GM12878 (cell line): ENCODE measurements at regions not wholly inside any gene's neighbourhood (a gene's known extent, or its start where the extent isn't known, plus 50 kb on each side); places are given as distances from the start of the nearest gene placed in this dataset.

ENCODE experiments used
- ATAC-seq: fragments of 200-7000 bp; cut with Tn5 transposase; 3 replicates; pipeline ENCODE4 v1.9.1; 2020; ENCODE audit warnings: mild to moderate bottlenecking, moderate library complexity
- BruUV-seq: library from RNA; stranded (reverse); fragments of 400-500 nt; replicated peaks from 2 replicates; lab custom pipeline; 2021; lab: Mats Ljungman, UMichigan
- CTCF ChIA-PET: fragments of 300-600 bp; sonication (Branson Sonifier 250); formaldehyde crosslinking; extraction: SDS; loops from one replicate; lab custom pipeline; 2021; ENCODE audit warnings: inconsistent platforms; lab: Yijun Ruan, JAX
- POLR2A ChIA-PET: fragments of 350-600 bp; formaldehyde crosslinking; extraction: SDS; loops from one replicate; lab custom pipeline; 2021; ENCODE audit warnings: inconsistent platforms; lab: Charles Lee
- RAD21 ChIA-PET: fragments of 300-600 bp; sonication (Branson Sonifier 250); formaldehyde crosslinking; loops from one replicate; lab custom pipeline; 2023; ENCODE audit warnings: antibody characterized with exemption; ENCODE audit not compliant: unreplicated experiment; lab: Charles Lee
- SMC1A ChIA-PET: fragments of 300-600 bp; sonication (Branson Sonifier 250); formaldehyde crosslinking; loops from one replicate; lab custom pipeline; 2023; ENCODE audit not compliant: unreplicated experiment, uncharacterized antibody; lab: Charles Lee
- DNase-seq: peaks from one replicate; pipeline ENCODE4 v3.0.0-alpha.2; 2011; ENCODE audit warnings: low read depth, low spot score
- FAIRE-seq: peaks from 3 replicates; lab custom pipeline; 2011; peaks lifted over from hg19 to GRCh38; lab: Jason Lieb, UNC
- H2AFZ ChIP-seq: 2 replicates; pipeline ENCODE4 v1.6.0; 2011; ENCODE audit warnings: low read depth, low read length, control low read depth; ENCODE audit not compliant: control insufficient read depth
- H3K27ac ChIP-seq: 2 replicates; pipeline ENCODE4 v1.5.1; 2011; ENCODE audit warnings: control low read depth; ENCODE audit not compliant: control insufficient read depth, insufficient read depth
- H3K27me3 ChIP-seq, 2 experiments: replicated peaks in 1 of 2; 2 replicates each; pipeline versions ENCODE4 v1.6.0 to v1.6.1; 2011; ENCODE audit warnings: low read length in 1 of 2; ENCODE audit not compliant: control insufficient read depth in 2 of 2, insufficient read depth in 2 of 2
- H3K36me3 ChIP-seq, 2 experiments: 2 replicates each; pipeline ENCODE4 v1.5.1; 2011; ENCODE audit warnings: low read length in 1 of 2; ENCODE audit not compliant: control insufficient read depth in 2 of 2, insufficient read depth in 2 of 2
- H3K4me1 ChIP-seq: 2 replicates; pipeline ENCODE4 v1.6.1; 2011; ENCODE audit warnings: mild to moderate bottlenecking, low read length, moderate library complexity, mixed read lengths; ENCODE audit not compliant: control insufficient read depth, insufficient read depth
- H3K4me2 ChIP-seq: 2 replicates; pipeline ENCODE4 v1.6.0; 2011; ENCODE audit warnings: control low read depth; ENCODE audit not compliant: control insufficient read depth, insufficient read depth
- H3K4me3 ChIP-seq: fragments of 200-600 bp; sonication (generic); 2 replicates; pipeline ENCODE4 v1.5.1; 2016
- H3K79me2 ChIP-seq: 2 replicates; pipeline ENCODE4 v1.6.0; 2011; ENCODE audit warnings: low read length; ENCODE audit not compliant: control insufficient read depth, insufficient read depth
- H3K9ac ChIP-seq: 2 replicates; pipeline ENCODE4 v1.8.0; 2011; ENCODE audit warnings: low read length, control low read depth, mixed read lengths; ENCODE audit not compliant: control insufficient read depth, insufficient read depth
- H3K9me3 ChIP-seq: replicated peaks from 3 replicates; pipeline ENCODE4 v1.5.1; 2011; ENCODE audit warnings: mild to moderate bottlenecking, low read length; ENCODE audit not compliant: control insufficient read depth, insufficient read depth
- H4K20me1 ChIP-seq: 2 replicates; pipeline ENCODE4 v1.6.0; 2011; ENCODE audit not compliant: control insufficient read depth, insufficient read depth
- CBFB ChIP-seq: IDR thresholded peaks from 2 replicates; pipeline ENCODE4 v1.6.1; 2016; ENCODE audit warnings: antibody characterized with exemption, low read depth
- CHD1 ChIP-seq: IDR thresholded peaks from 2 replicates; pipeline ENCODE4 v1.6.1; 2012; ENCODE audit warnings: low read depth, low read length, improper control_type of control experiment
- FOS ChIP-seq: IDR thresholded peaks from 3 replicates; pipeline ENCODE4 v1.6.1; 2011; ENCODE audit warnings: borderline replicate concordance; ENCODE audit not compliant: insufficient read length; ENCODE audit errors: extremely low read depth
- HDAC2 ChIP-seq: fragments of 200-600 bp; sonication (generic); IDR thresholded peaks from 2 replicates; pipeline ENCODE4 v1.6.1; 2017
- IRF4 ChIP-seq: IDR thresholded peaks from 2 replicates; pipeline ENCODE4 v1.6.1; 2011; ENCODE audit warnings: low read depth, low read length
- POU2F2 ChIP-seq: IDR thresholded peaks from 3 replicates; pipeline ENCODE4 v1.6.1; 2011; ENCODE audit warnings: low read depth, mild to moderate bottlenecking, low read length, borderline replicate concordance
- RCOR1 ChIP-seq: conservative IDR thresholded peaks from 2 replicates; pipeline ENCODE4 v1.6.1; 2012; ENCODE audit warnings: low read depth, low read length, improper control_type of control experiment
- RELB ChIP-seq: fragments of 450-650 bp; IDR thresholded peaks from 2 replicates; pipeline ENCODE4 v1.6.1; 2017; ENCODE audit warnings: low read depth, mild to moderate bottlenecking, moderate library complexity
- SIN3A ChIP-seq: IDR thresholded peaks from 2 replicates; pipeline ENCODE4 v1.6.1; 2012; ENCODE audit warnings: low read depth, low read length, improper control_type of control experiment
- ZNF274 ChIP-seq: IDR thresholded peaks from one replicate; pipeline ENCODE4 v1.8.0; 2011; ENCODE audit not compliant: insufficient read length, insufficient read depth
- ZZZ3 ChIP-seq: IDR thresholded peaks from 2 replicates; pipeline ENCODE4 v1.6.1; 2011; ENCODE audit warnings: low read depth; ENCODE audit not compliant: control insufficient read depth, insufficient read length
- in situ Hi-C: fragments of 300-500 bp; cut with MboI; formaldehyde crosslinking; loops from 9 replicates; pipeline ENCODE4 v1.14.3; 2018; ENCODE audit warnings: mixed read lengths
- intact Hi-C: fragments of 100-400 bp; cut with micrococcal nuclease; formaldehyde crosslinking; loops from one replicate; pipeline ENCODE4 v1.14.2; 2022; ENCODE audit not compliant: unreplicated experiment

- no peak for TF ChIP-seq ZNF274
- TF ChIP-seq IRF4 = no peak
- no peak for TF ChIP-seq HDAC2
- TF ChIP-seq, all 136 proteins: peak for 0
Observed at GRCh38 chr4:66059136-66059535, 388.8 kb upstream of the EPHA5 start (continued).

GRCh38 chr4:66055999-66056398 is 385.7 kb upstream of the EPHA5 start:
- CTCF ChIA-PET = no interaction called here
- no TSS peak for BruUV-seq
- FAIRE-seq (no peak), DNase-seq (no peak), ATAC-seq (no peak)
- SMC1A ChIA-PET = no interaction called here
- Histone ChIP-seq H3K36me3 (no peaks in the 10 kb centered on the region), H3K27ac (no peak overlapping the region), H3K27me3 (no peaks in the 10 kb centered on the region), H3K4me2 (no peak overlapping the region), H3K79me2 (no peaks in the 10 kb centered on the region), H3K4me1 (no peaks in the 10 kb centered on the region), H3K9ac (no peak overlapping the region), H3K4me3 (no peak overlapping the region), H4K20me1 (no peaks in the 10 kb centered on the region), H3K9me3 (no peaks in the 10 kb centered on the region), H2AFZ (no peak overlapping the region)
- RAD21 ChIA-PET = no interaction called here
- in situ Hi-C loops (no loop called here), intact Hi-C loops (no loop called here)
- POLR2A ChIA-PET = no interaction called here
- TF ChIP-seq CHD1 (no peak), SIN3A (no peak), CBFB (no peak), FOS (no peak), RCOR1 (no peak), POU2F2 (no peak), RELB (no peak), ZZZ3 (no peak)
